Activated T-cell treated with anti-CD3 and anti-CD28 coated beads for 48 hours (primary cell): ENCODE measurements at regions not wholly inside any gene's neighbourhood (a gene's known extent, or its start where the extent isn't known, plus 50 kb on each side); places are given as distances from the start of the nearest gene placed in this dataset.
"Not testable (repeated sequence)": the region's sequence is repeated elsewhere in the genome, so short reads cannot be mapped to it uniquely, and the experiment has no call there.

ENCODE experiments used
- DNase-seq: peaks from one replicate; pipeline ENCODE4 v3.0.0-alpha.2; 2020; ENCODE audit warnings: low read depth

DNA sequence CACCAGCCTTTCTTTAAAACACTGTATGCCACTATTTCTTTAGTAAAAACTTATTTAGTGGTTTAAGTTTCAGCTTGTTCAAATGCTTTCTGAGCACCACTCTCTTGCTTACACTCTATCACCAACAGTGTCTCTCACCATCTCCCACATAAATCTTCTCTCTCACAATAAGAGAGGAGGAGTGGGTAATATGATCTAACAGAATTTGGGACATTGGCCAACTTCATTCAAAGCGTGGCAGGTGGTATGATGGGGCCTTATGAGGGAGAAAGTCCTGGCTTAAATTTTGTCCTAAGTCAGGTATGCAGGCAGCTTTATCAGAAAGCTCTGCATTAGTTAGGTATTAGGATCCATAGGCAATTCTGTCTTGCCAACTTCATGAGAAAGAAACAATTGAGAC lies 1132.5 kb downstream of the TUSC7 start:
- DNase-seq: no peak

DNA sequence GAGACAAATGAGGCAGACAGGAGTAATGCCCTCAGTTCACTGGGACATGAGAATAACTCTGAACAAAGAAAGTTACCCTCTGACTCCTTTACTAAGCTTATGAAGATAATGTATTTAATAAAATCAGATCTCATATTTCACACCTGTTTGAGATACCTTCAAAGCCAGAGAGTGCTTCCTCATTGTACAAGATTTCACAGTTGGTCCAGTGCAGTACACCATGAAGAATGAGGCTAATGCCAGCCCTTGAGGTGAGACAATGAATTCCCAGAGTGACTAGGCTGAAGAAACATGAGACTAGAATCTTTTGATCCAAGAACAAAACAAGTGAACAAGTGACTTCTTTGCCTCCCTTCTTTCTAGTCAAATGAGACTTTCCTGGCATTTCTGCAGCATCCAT lies 1133.8 kb downstream of the TUSC7 start:
- no peak for DNase-seq

- DNase-seq: no peak
Measured at GRCh38 chr3:117844676-117845075, 1135.1 kb downstream of the TUSC7 start.

- DNase-seq: no peak
Measured at GRCh38 chr3:117846238-117846637, 1136.7 kb downstream of the TUSC7 start.

DNA sequence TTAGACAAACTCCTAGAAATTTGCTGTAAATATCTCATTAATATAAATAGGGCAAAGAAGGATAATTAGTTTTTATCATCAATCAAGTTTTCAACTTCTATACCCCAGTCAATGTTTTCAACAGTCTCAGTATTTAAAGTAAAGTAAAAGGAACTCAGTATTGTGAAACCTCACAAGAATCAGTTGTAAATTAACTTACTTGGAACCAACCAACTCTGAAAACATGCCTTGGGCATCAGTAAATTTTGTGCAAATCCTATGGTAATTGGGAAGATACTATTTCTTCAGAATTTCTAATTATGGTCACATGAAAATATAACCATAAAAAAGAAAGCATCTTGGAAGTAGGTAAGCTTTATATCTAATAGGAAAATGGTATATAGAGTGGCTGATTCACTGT lies 1139.0 kb downstream of the TUSC7 start:
- DNase-seq: no peak

GRCh38 chr3:117853923-117854668 lies 1144.5 kb downstream of the TUSC7 start:
- no peak for DNase-seq

GRCh38 chr3:117856354-117856753 lies 1146.8 kb downstream of the TUSC7 start:
- DNase-seq: no peak

GRCh38 chr3:117863146-117863545 lies 1153.6 kb downstream of the TUSC7 start:
- DNase-seq: no peak

GRCh38 chr3:117865338-117865737 lies 1155.8 kb downstream of the TUSC7 start:
- no peak for DNase-seq

GRCh38 chr3:117868766-117869165 lies 1159.2 kb downstream of the TUSC7 start:
- no peak for DNase-seq

- no peak for DNase-seq
Measured at GRCh38 chr3:117871934-117872333, 1162.4 kb downstream of the TUSC7 start.

DNA sequence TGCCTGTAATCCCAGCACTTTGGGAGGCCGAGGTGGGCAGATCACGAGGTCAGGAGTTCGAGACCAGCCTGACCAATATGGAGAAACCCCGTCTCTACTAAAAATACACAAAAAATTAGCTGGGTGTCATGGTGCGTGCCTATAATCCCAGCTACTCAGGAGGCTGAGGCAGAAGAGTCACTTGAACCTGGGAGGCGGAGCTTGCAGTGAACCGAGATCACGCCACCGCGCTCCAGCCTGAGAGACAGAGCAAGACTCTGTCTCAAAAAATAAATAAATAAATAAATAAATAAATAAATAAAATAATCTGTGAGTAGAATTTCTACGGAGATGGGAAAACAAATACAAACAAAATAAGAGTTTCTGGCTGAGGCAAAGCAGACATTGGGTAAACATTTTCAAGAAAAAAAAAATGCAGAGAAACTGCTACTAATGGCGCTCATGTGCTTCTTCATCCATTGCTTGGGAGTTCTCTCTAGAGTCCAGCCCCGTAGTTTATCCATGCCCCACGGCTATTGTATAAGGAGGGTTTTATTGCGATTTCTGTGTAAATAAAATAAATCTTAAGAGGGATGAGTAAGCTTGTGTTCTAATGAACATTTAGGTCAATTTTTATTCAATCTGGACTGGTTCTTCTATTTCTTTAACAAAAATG lies 1161.9 kb downstream of the IGSF11 start:
- DNase-seq: not testable (repeated sequence)

DNA sequence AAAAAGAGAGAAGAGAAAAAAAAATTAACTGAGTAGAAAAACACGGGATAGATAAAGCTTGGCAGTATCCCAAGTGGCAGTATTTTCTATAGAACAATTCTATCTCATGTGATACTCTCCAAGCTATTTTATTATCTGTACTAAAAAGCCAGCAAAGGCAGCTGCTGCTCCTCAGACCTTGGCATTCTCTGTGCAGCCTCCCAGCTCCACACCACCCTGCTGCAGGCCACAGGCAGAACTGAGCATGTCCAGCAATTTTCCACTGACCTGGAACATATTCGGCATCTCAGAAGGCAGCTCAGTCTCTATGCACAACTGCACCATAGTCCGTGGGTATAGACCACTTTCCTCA lies 1161.4 kb downstream of the IGSF11 start:
- DNase-seq: no peak

DNA sequence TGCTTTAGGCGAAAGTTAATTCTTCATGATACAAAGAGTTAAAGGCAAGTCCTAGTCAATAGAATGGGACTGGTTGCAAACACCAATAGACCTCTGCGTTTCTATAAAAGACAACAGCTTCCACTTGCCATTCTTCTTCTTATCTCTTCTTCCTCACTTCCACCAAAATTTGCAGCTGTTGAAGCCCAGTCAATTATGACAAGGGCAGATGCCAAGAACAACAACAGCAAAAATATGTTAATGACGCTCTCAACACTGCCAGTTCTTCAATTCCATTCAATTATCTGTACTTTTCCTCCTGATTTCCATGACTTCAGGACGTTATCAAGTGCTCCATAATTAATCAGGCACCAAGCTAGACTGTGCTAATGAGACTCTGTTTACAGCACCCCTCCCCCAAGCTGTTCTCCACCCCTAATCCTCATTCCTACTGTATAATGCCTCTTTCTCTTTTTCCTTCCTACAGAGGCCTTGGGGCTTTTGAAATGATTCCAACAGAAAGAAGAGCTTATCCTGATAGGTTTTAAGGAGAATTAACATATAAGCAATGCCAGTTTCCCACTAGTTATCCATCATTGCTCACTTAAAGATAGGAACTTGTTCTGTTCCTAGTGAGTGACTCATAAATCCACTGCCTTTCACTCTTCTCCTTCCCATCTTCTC lies 1160.5 kb downstream of the IGSF11 start:
- DNase-seq: no peak

DNA sequence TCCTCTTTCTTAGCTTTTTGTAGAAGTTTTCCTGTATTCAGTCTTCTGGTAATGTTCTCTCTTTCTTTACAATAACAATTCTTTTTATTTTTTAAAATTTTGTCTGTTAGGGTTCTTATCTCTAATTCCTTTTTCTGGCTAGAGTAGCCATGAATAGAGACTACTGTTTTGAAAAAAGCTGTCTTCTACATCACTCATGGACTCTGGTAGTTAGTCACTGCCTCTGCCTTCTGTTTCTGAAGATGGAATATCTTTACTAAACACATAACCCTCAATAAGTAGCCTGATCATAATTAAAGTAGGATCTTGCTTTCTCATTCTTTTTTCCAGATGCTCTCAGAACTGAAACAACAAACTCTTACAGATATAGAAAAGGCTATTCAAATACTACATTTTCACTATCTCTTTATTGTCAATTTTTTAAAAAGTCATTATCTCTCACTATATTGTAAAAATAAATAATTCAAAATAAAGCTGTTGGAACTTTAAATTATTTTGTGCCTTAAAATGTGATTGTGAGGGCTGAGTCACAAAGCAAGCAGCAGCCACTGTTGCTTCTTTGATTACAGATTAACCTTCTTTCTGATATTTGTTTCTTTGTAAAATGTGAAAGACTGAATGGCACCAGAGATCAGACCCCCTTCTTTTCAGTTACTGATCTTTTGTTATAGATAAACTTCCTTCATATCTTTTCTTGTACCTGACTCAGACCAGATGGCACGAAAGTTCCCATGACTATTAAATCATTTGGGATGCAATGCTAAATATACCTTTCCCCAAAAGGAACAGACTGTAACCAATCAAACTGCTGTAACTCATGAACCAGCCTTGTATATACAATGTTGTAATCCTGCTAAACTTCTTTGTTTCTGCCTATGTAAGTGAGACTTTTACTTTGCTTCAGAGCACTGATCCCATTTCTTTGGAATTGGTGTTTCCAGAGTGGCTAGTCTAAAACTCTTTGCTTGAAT lies 1159.5 kb downstream of the IGSF11 start:
- DNase-seq: no peak

- DNase-seq: no peak
Measured at GRCh38 chr3:117875887-117876286, 1158.8 kb downstream of the IGSF11 start.

GRCh38 chr3:117880638-117881037 lies 1154.0 kb downstream of the IGSF11 start:
- DNase-seq: no peak

- DNase-seq: no peak
Measured at GRCh38 chr3:117881210-117881609, 1153.4 kb downstream of the IGSF11 start.

DNA sequence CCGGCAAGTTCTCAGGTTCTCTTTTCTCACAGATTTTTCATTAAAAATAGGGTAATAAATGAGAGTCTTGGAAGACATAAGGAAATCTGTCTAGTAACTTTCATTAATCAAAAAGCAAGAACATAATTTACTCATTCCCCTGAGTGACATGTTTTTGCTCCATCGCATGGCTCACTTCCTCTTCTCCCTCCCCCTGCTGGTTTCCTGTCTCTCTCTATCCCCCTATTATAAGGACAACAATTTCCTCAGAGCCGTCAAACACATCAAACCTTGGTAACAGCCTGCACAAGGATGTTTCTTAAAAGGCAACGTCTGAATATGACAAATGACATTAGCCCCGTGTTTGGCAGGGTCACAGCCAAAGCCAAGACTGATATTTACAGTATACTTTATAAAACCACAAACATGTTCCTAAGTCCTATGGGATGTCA lies 1149.6 kb downstream of the IGSF11 start:
- DNase-seq: no peak

GRCh38 chr3:117886147-117886546 lies 1148.5 kb downstream of the IGSF11 start:
- no peak for DNase-seq

GRCh38 chr3:117887031-117887430 lies 1147.6 kb downstream of the IGSF11 start:
- DNase-seq: no peak

DNA sequence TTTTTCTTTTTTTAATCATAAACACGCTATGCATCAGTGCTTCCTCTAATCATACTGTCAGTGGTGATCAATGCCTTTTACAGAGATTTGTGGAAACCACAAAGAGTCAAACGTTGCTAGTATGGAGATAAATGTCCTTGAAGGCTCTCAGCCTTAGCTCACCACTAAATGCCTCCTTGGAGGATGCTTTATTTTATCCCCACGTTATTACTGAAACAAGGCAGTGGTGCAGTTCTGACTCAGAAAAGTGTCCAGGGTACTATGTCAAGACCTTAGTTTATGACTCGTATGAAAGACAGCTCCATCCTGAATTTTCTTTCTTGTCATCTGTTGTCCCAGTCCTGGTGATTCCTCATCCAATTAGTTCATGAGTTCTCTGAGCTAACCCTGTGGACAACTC lies 1146.7 kb downstream of the IGSF11 start:
- DNase-seq: no peak
